Adrenal gland (tissue), 9 donors: ENCODE measurements at regions not wholly inside any gene's neighbourhood (a gene's known extent, or its start where the extent isn't known, plus 50 kb on each side); places are given as distances from the start of the nearest gene placed in this dataset.

Experiments
- DNase-seq, 7 donors: peaks; one replicate each; pipeline ENCODE4 v3.0.0-alpha.2; 2019 to 2020
- H3K27ac ChIP-seq, 5 donors: fragments of 200-600 bp; sonication (generic) in 4 of 5; 1 replicate in 3 of 5; 2 replicates in 2 of 5; pipeline versions ENCODE4 v1.5.1 to v1.8.0; 2016 to 2020; ENCODE audit warnings: mild to moderate bottlenecking in 1 of 5
- H3K27me3 ChIP-seq: fragments of 200-600 bp; 2 replicates; pipeline ENCODE4 v1.8.0; 2021
- H3K36me3 ChIP-seq, 2 donors: fragments of 200-600 bp; replicated peaks in 1 of 2; 1 replicate in 1 of 2; 2 replicates in 1 of 2; pipeline versions ENCODE4 v1.5.1 to v1.8.0; 2018 to 2022
- H3K4me1 ChIP-seq, 2 donors: fragments of 200-600 bp; replicated peaks in 1 of 2; 1 replicate in 1 of 2; 2 replicates in 1 of 2; pipeline versions ENCODE4 v1.5.1 to v1.8.0; 2018 to 2021
- H3K4me3 ChIP-seq, 4 donors: fragments of 200-600 bp; sonication (generic) in 3 of 4; one replicate each; pipeline ENCODE4 v1.5.1; 2016 to 2018
- H3K9me3 ChIP-seq, 3 donors: fragments of 200-600 bp; sonication (generic) in 1 of 3; replicated peaks in 1 of 3; 1 replicate in 2 of 3; 2 replicates in 1 of 3; pipeline versions ENCODE4 v1.5.1 to v1.8.0; 2016 to 2021
- POLR2A ChIP-seq, 2 donors: fragments of 450-650 bp; IDR thresholded peaks; one replicate each; pipeline ENCODE4 v1.6.1; 2017; ENCODE audit warnings: antibody characterized with exemption in 2 of 2, mild to moderate bottlenecking in 2 of 2, moderate library complexity in 1 of 2
- WGBS, 4 donors: extraction: QIAGEN DNeasy Blood & Tissue Kit in 2 of 4; methylation state at CpG; one replicate each; pipeline versions ENCODE4 v1.1.5 to v1.1.7; 2013 to 2017; 5-methylcytosine and 5-hydroxymethylcytosine counted together
- intact Hi-C, 2 donors: fragments of 100-400 bp; cut with DNase I; formaldehyde crosslinking; loops; one replicate each; pipeline versions ENCODE4 v1.14.1 to v1.15.0; 2022 to 2023
- TF ChIP-seq, protein P1 (sequence below), 6 experiments: fragments of 450-650 bp in 4 of 6; fragments of 200-600 bp in 2 of 6; sonication (generic) in 1 of 6; IDR thresholded peaks; 1 replicate in 5 of 6; 2 replicates in 1 of 6; pipeline versions ENCODE4 v1.5.1 to v1.8.0; 2016 to 2021; ENCODE audit warnings: antibody characterized with exemption in 6 of 6, mild to moderate bottlenecking in 2 of 6, moderate library complexity in 1 of 6
- donor health status: healthy with polysubstance abuse.
- donor health status: Bipolar disorder and iron deficiency.
- donor health status: DM: yes; HTN: yes; CAD: no.
- donor health status: DM: no; HTN: no; CAD: no.
- donor health status: DM: no; HTN: no; CAD: no.

DNA sequence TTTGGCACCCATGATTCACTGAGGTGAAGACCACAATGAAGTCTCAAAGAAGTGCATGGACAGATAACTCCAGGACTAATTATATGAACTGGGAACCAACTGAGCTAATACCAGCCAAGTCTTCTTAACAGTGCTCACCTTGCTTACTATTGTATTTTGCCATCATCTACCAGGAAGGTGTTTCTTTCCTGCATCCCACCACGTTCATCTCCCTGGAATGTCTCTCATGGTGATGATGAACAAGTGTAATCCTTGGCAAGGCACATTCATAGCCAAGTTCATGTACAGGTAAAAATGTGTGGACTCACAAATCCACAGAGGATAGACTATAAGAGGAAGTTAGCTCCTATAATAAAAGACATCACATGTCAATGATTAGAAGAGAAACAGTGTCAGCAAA is 489.1 kb downstream of the SMARCA1 start:
- H3K9me3 ChIP-seq: no peaks in the 10 kb centered on the region
- H3K4me3 ChIP-seq: no peak overlapping the region
- no peaks in the 10 kb centered on the region for H3K27me3 ChIP-seq
- intact Hi-C loops: no loop called here
- TF ChIP-seq POLR2A (IDR thresholded peaks at IDR 0.05): no peak
- TF ChIP-seq, protein P1, sequence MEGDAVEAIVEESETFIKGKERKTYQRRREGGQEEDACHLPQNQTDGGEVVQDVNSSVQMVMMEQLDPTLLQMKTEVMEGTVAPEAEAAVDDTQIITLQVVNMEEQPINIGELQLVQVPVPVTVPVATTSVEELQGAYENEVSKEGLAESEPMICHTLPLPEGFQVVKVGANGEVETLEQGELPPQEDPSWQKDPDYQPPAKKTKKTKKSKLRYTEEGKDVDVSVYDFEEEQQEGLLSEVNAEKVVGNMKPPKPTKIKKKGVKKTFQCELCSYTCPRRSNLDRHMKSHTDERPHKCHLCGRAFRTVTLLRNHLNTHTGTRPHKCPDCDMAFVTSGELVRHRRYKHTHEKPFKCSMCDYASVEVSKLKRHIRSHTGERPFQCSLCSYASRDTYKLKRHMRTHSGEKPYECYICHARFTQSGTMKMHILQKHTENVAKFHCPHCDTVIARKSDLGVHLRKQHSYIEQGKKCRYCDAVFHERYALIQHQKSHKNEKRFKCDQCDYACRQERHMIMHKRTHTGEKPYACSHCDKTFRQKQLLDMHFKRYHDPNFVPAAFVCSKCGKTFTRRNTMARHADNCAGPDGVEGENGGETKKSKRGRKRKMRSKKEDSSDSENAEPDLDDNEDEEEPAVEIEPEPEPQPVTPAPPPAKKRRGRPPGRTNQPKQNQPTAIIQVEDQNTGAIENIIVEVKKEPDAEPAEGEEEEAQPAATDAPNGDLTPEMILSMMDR (IDR thresholded peaks at IDR 0.05): no peak
- H3K4me1 ChIP-seq: no peaks in the 10 kb centered on the region
- no peaks in the 10 kb centered on the region for H3K36me3 ChIP-seq
- 33 to 94% (median 52%) methylated on average over 1 of the region's 1 CpG for WGBS, 4 donors
- DNase-seq: no peak
- no peak overlapping the region for H3K27ac ChIP-seq

DNA sequence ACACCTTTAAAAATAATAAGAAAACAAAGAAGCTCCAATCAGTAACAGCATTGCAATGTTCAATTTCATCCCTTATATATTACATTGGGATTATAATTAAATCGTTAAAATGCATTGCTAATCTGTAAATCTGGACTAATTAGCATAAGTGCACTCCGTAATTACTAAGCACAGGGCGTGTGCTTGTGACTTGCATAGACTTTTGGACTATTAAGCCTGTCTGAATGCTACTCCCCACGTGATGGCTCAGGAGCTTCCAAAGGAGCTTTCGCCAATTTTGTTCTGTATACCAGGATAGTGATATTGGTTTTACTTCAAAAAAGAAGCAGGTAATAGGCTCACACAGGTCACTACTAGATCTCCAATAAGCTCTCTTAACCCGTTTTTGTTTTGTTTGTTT is 497.1 kb downstream of the SMARCA1 start:
- DNase-seq: no peak
- H3K9me3 ChIP-seq: no peaks in the 10 kb centered on the region
- no peaks in the 10 kb centered on the region for H3K27me3 ChIP-seq
- WGBS, 4 donors: 54 to 75% (median 70%) methylated on average over 6 of the region's 6 CpGs
- TF ChIP-seq, protein P1 (IDR thresholded peaks at IDR 0.05): no peak
- no peak for TF ChIP-seq POLR2A (IDR thresholded peaks at IDR 0.05)
- no peak overlapping the region for H3K27ac ChIP-seq
- H3K4me3 ChIP-seq: no peak overlapping the region
- intact Hi-C loops: no loop called here
- no peaks in the 10 kb centered on the region for H3K4me1 ChIP-seq
- no peaks in the 10 kb centered on the region for H3K36me3 ChIP-seq

DNA sequence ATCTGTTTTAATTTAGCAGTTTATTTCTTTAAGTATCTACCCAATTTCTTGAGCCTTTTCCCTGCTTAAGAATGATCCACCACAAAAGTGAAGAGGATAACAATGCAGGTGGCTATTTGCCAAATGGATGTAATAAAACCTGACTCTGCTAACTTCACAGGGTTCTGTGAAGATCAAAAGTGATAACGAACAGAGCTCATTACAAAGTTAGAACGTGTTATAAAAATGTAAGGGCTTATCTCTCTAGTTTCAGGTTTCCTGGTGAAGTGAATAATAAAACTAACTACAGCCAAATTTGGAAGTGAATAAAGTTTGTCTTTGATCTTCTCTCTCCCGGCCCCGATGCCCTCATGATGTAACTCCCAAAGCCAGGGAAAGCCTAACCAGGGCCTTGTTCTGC is 497.9 kb downstream of the SMARCA1 start:
- WGBS, 4 donors: 20 to 36% (median 31%) methylated on average over 4 of the region's 4 CpGs
- no peaks in the 10 kb centered on the region for H3K9me3 ChIP-seq
- intact Hi-C loops: no loop called here
- no peak overlapping the region for H3K27ac ChIP-seq
- no peaks in the 10 kb centered on the region for H3K4me1 ChIP-seq
- TF ChIP-seq POLR2A (IDR thresholded peaks at IDR 0.05): no peak
- TF ChIP-seq, protein P1 (IDR thresholded peaks at IDR 0.05): no peak
- no peak overlapping the region for H3K4me3 ChIP-seq
- H3K36me3 ChIP-seq: no peaks in the 10 kb centered on the region
- no peaks in the 10 kb centered on the region for H3K27me3 ChIP-seq
- no peak for DNase-seq

DNA sequence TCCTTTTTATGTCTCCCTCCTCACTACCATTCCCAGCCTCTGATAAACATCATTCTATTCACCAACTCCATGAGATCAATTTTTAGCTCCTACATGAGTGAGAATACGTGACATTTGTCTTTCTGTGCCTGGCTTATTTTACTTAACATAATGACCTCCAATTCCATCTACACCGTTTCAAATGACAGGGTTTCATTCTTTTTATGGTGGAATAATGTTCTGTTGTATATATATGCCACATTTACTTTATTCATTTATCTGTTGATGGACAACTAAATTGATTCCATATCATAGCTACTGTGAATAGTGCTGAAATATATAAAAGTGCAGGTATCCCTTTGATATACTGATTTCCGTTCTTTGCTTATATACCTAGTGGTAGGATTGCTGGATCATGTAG is 503.9 kb downstream of the SMARCA1 start:
- no peaks in the 10 kb centered on the region for H3K36me3 ChIP-seq
- TF ChIP-seq POLR2A (IDR thresholded peaks at IDR 0.05): no peak
- TF ChIP-seq, protein P1 (IDR thresholded peaks at IDR 0.05): no peak
- intact Hi-C loops: no loop called here
- WGBS, 4 donors: 67 to 83% (median 77%) methylated on average over 3 of the region's 3 CpGs
- no peaks in the 10 kb centered on the region for H3K9me3 ChIP-seq
- peaks cover 8% of the 10 kb centered on the region for H3K27me3 ChIP-seq
- H3K4me3 ChIP-seq: no peak overlapping the region
- H3K27ac ChIP-seq: no peak overlapping the region
- DNase-seq: no peak
- no peaks in the 10 kb centered on the region for H3K4me1 ChIP-seq
